Hypothalamus (tissue), 51 donors: ENCODE measurements at regions not wholly inside any gene's neighbourhood (a gene's known extent, or its start where the extent isn't known, plus 50 kb on each side); places are given as distances from the start of the nearest gene placed in this dataset.
"Not testable (repeated sequence)": the region's sequence is repeated elsewhere in the genome, so short reads cannot be mapped to it uniquely, and the experiment has no call there.

ENCODE experiments used
- DNase-seq, 51 donors: peaks; one replicate each; lab custom pipeline; 2025; lab: John Stamatoyannopoulos, UW

DNA sequence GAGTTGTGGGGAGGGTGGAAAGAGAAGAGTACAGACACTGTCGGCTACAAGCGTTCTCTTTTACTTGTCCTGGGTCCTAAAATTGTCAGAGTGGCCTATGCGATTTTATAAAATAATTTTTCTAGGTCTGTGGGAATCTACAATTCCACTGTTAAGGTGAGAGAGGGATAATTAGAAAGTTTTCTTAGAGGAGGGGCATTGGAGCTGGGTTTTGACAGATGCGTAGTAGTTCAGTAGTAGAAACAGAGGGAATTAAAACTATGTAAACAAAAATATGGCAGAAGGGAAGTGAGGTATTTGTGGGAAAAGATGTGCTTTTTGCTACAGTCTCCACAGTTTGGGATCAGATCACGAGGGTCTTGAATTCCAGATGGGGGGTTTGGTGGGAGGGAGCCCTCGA, 129.1 kb upstream of the SHB start:
- DNase-seq: no peak

DNA sequence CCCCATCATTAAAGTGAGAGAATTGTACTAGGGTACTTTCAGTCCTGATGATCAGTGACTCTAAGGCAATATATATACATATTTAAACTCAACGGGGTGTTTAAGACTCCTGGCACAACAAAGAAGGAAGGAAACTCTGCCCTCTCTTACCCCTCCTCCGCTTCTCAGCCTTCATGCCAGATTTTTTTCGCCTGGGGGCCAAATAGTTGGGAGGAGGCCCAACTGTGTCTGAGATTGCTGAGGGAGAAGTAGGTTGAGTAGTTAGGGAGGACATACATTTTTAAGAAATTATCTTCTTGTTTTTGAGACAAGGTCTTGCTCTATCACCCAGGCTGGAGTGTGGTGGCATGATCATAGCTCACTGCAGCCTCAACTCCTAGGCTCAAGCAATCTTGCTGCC, 127.7 kb upstream of the SHB start:
- no peak for DNase-seq

DNA sequence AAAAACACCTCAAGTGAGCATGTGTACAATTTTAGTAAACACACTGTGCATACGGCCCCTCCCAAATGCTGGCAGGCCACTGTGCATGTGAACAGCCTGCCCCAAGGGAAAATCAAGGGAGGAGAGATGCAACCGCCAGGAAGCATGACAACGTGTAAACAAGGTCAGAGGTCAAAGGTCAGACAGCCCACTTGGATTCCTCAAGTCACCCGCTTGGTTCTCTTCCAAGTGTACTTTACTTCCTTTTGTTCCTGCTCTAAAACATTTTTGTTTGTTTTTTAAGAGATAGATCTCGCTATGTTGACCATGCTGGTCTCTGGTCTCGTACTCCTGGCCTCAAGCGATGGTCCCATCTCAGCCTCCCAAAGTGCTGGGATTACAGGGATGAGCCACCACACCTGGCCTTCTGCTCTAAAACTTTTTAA, 126.7 kb upstream of the SHB start:
- DNase-seq: no peak

GRCh38 chr9:38194870-38195269, 125.8 kb upstream of the SHB start:
- no peak for DNase-seq

DNA sequence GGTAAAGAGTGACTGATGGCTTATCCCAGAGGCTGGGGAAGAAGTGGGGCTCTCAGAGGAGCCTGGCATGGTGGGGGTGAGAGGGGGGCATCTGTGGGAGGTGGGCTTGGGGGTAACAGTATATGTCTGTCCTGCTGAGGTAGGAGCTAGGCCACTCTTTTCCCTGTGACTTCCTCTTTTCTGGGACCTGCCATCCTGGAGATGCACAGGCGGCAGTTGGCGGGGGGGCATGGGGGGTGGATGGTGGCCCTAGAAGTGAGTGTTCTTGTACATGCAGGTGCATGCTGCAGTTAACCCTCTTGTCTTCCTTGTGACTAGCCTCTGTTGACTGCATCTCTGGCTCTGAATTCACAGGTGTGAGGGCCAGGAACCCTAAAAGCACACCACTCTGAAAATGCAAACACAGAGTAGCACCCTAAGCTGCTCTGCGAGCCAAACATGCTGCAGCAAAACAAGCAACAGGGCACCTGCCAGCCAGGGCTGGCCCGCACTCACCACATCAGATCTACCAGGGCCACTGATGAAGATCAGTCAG, 123.8 kb upstream of the SHB start:
- no peak for DNase-seq

DNA sequence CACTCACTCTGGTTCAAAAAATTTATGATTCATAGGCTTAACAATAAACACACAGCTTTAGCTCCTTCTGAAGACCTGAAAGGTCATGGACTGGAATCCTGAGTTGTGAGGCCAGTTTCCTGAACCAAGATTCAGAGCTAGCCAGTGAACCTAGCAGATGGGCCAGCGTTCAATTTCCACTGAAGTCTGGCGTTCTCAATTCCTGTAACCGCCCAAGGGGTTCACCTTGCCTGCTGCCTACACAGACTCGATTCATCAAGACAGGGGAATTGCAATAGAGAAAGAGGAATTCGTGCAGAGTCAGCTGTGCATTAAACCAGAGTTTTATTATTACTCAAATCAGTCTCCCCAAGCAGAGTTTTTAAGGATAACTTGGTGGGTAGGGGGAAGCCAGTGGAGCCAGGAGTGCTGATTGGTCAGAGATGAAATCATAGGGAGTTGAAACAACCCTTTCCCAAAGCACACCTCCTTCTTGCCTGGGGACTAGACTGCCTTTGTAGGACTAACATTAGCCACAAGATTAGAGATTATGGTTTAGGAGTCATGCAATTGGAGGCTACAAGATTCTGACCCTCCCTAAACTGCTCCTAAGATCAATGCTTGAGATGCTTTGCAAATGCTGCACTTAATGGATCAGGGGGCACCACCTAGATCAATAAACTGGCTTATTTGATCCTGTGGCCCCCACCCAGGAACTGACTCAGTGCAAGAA, 117.5 kb upstream of the SHB start:
- no peak for DNase-seq

GRCh38 chr9:38185647-38186403, 116.8 kb upstream of the SHB start:
- no peak for DNase-seq

DNA sequence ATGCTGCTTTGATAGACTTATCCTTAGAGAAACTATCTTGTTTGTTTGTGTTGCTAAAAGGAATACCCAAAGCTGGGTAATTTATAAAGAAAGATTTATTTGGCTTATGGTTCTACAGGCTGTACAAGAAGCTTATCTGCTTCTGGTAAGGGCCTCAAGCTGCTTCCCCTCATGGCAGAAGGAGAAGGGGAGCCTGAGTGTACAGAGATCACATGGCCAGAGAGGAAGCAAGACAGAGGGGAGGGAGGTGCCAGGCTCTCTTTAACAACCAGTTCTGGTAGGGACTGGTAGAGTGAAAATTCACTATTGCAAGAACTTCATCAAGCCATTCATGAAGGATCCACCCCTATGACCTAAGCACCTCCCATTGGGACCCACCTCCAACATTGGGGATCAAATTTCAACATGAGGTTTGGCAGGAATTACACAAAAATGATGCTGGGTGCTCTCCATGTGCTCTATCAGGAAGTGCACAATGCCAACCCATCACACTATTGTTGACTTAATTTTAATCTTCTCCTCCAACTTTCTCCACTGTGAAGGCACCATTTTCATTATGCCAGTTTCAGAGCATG, 115.1 kb upstream of the SHB start:
- no peak for DNase-seq

DNA sequence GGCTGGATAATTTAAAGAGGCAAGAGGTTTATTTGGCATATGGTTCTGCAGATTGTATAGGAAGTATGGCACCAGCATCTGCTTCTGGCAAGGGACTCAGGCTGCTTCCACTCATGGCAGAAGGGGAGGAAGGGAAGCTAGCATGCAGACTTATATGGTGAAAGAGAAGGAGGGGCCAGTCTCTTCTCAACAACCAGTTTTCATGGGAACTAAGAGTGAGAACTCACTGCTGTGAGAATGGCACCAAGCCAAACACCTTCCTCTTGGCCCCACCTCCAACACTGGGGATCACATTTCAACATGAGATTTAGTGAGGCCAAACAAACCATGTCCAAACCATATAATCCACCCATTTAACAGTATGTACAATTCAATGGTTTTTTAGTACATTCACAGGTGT, 113.3 kb upstream of the SHB start:
- no peak for DNase-seq

- DNase-seq: no peak
Measured at GRCh38 chr9:38181866-38182265, 112.8 kb upstream of the SHB start.

GRCh38 chr9:38181232-38181631, 112.2 kb upstream of the SHB start:
- DNase-seq: no peak

GRCh38 chr9:38180656-38181055, 111.6 kb upstream of the SHB start:
- no peak for DNase-seq

DNA sequence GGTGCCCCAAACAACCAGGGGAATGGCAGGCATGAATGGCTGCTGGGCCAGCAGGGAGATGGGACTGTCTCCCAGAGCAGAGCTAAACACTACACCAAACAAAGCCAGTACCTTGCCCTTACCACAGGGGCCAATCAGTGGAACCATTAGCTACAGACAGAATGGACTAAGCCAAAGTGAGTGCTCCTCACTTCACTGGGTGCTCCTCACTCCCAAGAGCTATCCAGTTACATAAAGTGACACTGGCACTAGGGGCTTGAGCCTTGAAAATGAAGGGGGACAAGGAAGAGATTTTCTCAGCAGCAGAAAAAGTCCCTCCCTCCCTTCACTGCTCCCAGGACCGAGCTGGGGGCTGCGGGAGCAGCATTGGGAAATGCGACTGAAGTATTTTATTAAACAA, 110.9 kb upstream of the SHB start:
- no peak for DNase-seq

DNA sequence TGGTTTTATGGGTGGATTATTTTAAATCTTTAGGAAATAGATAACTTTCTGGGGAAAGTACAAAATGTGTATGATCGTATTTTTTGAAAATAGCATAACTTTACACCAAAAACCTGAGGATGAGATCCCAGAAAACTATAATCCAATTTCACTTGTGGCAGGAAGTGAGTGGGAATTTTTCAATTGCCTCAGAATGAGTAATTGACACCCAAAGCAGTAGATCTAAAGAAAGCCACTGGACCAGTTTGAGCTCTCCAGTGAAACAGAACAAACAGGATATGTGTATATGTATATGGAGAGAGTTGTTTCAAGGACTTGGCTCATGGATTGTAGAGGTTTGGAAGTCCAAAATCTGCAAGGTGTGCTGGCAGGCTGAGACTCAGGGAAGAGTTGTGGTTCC, 109.2 kb upstream of the SHB start:
- no peak for DNase-seq

DNA sequence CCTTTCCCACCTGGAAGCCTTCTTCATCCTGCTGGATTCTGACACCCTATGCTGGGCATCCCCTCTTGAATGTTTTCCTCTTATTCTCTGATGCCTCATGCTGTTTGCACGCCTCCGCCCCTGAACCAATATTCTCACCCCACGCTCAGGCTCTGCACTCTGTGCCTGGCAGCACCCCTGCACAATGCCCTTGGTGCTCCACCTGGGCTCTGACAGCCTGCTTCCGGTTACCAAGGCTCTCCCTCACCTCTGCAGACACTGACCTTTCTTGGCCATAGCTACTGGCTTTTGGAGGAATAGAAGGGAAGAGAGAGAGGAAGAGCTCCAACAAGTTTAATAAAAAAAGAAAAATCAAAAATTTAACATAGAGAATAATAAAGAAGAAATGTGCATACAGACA, 108.7 kb upstream of the SHB start:
- no peak for DNase-seq

GRCh38 chr9:38176251-38176650, 107.2 kb upstream of the SHB start:
- no peak for DNase-seq

GRCh38 chr9:38175423-38175822, 106.4 kb upstream of the SHB start:
- no peak for DNase-seq

DNA sequence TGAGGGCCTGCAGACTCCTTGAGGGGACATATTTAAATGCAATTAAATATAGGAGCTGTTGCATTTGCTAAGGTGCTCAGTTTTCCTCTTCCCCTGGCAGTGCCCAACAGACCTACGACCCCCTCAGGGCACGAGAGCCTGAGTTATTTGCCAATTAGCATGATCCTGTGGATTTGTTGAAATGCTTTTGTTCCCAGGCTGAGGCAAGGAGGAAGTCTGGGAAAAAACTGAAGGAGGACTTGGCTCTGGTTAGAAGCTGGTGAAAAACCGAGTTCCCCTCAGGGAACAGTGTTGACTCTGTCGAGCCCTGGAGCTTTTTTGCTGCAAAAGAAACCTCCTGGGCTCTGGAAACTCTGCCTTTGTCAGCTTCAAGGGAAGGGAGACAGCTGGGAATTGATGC, 103.6 kb upstream of the SHB start:
- DNase-seq: no peak

DNA sequence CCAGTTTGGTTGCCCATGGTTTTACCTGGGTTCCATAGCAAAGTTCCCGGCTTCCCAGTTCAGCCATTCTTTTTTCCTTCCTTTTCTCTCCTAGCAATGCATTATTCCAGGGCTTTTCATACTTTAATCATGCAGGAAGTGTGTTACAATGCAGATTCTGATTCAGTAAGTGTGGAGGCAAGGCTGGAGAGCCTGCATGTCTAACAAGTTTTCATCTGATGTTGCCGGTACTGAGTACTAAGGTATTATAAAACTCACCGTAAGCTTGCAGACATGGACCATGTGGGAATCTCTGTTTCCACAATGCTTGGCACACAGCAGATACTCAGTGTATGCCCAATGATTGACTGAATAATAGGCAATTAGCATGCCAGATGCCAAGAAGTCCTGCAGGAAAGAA, 102.9 kb upstream of the SHB start:
- DNase-seq: no peak

GRCh38 chr9:38171538-38171884, 102.5 kb upstream of the SHB start:
- DNase-seq: no peak

- DNase-seq: not testable (repeated sequence)
Measured at GRCh38 chr9:38170763-38171537, 101.9 kb upstream of the SHB start.
